ENCODE measurements at regions not wholly inside any gene's neighbourhood (a gene's known extent, or its start where the extent isn't known, plus 50 kb on each side); places are given as distances from the start of the nearest gene placed in this dataset.

DNA sequence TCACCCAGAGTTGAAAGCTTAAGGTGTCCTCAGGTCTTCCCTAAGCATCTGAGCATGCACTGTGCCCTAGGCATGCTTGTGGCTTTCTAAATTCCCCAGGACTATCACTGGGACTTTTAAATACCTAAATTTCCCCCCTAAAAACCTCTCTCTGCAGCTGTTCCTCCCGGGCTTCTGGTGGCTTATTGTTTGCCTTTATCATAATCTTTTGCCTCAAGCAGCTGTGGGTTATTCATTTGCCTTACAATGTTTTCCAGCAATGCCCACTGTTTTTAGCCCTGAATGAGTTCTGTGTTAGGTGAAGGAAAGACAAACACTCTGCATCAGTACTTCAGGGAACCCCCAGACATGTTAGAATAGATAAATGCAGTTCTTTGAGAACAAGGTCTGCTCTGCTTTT lies 455.0 kb downstream of the ZIC3 start:
- H3K23ac ChIP-seq (ENCODE audit: insufficient read length), result no peak overlapping the region
- no peaks in the 10 kb centered on the region for H3K4me1 ChIP-seq (replicated peaks in 1 of 4; ENCODE audit: control insufficient read depth in 3 of 4, insufficient read depth in 4 of 4, low read length in 3 of 4)
- ChIA-PET POLR2A (ENCODE audit: partially characterized antibody) (no interaction called here), CTCF (ENCODE audit: partially characterized antibody) (interaction anchor here (1.0 to 1.1 kb wide), 2 partner anchors 9 to 368 kb away, joined by 3 to 5 read pairs; no protein-coding TSS in a partner anchor)
- no peak for DNase-seq (ENCODE audit: low read depth in 1 of 2, low spot score in 2 of 2)
- no peak overlapping the region for H2AK5ac ChIP-seq (ENCODE audit: low read depth, low read length)
- no peak overlapping the region for H3K4ac ChIP-seq (replicated peaks; ENCODE audit: insufficient read length, low read depth, low read length)
- H2BK20ac ChIP-seq (ENCODE audit: low read length), result no peak overlapping the region
- H4K20me1 ChIP-seq (replicated peaks in 1 of 2; ENCODE audit: control insufficient read depth in 1 of 2, insufficient read depth in 2 of 2, low read length in 2 of 2), result no peaks in the 10 kb centered on the region
- H3K9me3 ChIP-seq (ENCODE audit: insufficient read depth in 2 of 2, low read depth in 1 of 2, low read length in 1 of 2), result no peaks in the 10 kb centered on the region
- H3K79me2 ChIP-seq (ENCODE audit: control insufficient read depth in 1 of 2, insufficient read depth in 2 of 2, low read length in 2 of 2), result no peaks in the 10 kb centered on the region
- H3K79me1 ChIP-seq (ENCODE audit: low read depth, low read length), result no peaks in the 10 kb centered on the region
- no peaks in the 10 kb centered on the region for H3K23me2 ChIP-seq (ENCODE audit: low read depth, low read length)
- H3K9ac ChIP-seq (replicated peaks in 1 of 4; ENCODE audit: extremely low read depth in 1 of 4, low read depth in 3 of 4, low read length in 3 of 4), result no peak overlapping the region
- no peak overlapping the region for H3K4me3 ChIP-seq (ENCODE audit: extremely low read depth in 1 of 4, insufficient read depth in 2 of 4, low read depth in 3 of 4, low read length in 4 of 4)
- H2AFZ ChIP-seq (ENCODE audit: low read length), result peak overlapping the region; percentile 53
- H3K4me2 ChIP-seq (ENCODE audit: insufficient read depth in 1 of 2, low read depth in 2 of 2, low read length in 2 of 2), result no peak overlapping the region
- 62% methylated on average over 1 of the region's 1 CpG; no CpG with 5 or more reads in 1 of the 2 experiments for WGBS, 2 experiments (ENCODE audit: extremely low coverage in 1 of 2, insufficient coverage in 1 of 2, insufficient read length in 1 of 2, insufficient replicate concordance in 2 of 2, low coverage in 1 of 2, low lambda C conversion rate in 2 of 2, missing lambda C conversion rate in 1 of 2)
- TF ChIP-seq SIX5 (IDR thresholded peaks at IDR 0.05; ENCODE audit: low read depth, low read length) (no peak), CREB1 (IDR thresholded peaks at IDR 0.05) (no peak), RXRA (IDR thresholded peaks at IDR 0.05; ENCODE audit: insufficient read depth, low read depth, low read length) (no peak)
- no peak overlapping the region for H4K91ac ChIP-seq (replicated peaks; ENCODE audit: insufficient read length, low read length)
- H3K56ac ChIP-seq (replicated peaks; ENCODE audit: insufficient read length, low read depth, low read length), result no peak overlapping the region
- H3K27me3 ChIP-seq (replicated peaks in 1 of 4; ENCODE audit: control insufficient read depth in 3 of 4, extremely low read depth in 1 of 4, insufficient read depth in 3 of 4, low read length in 3 of 4), result no peaks in the 10 kb centered on the region
- H3K18ac ChIP-seq (ENCODE audit: extremely low read depth, low read length), result no peak overlapping the region
- no peak overlapping the region for H2BK120ac ChIP-seq (replicated peaks; ENCODE audit: low read depth, low read length)
- H3K14ac ChIP-seq (ENCODE audit: insufficient read length), result no peak overlapping the region
- H3K27ac ChIP-seq (ENCODE audit: low read depth, low read length), result no peak overlapping the region
- no peak overlapping the region for H4K5ac ChIP-seq (ENCODE audit: insufficient read length, low read depth, low read length)
- FAIRE-seq, result no peak
- no peaks in the 10 kb centered on the region for H3K36me3 ChIP-seq (ENCODE audit: control insufficient read depth in 2 of 4, insufficient read depth in 4 of 4, low read length in 3 of 4)
- H2BK12ac ChIP-seq (ENCODE audit: low read depth, low read length), result no peak overlapping the region
- no peak overlapping the region for H4K8ac ChIP-seq (ENCODE audit: extremely low read depth, insufficient read depth, low read length)
- no peak overlapping the region for H2BK5ac ChIP-seq (ENCODE audit: low read depth, low read length)
- H2BK15ac ChIP-seq (ENCODE audit: low read length), result no peak overlapping the region
